GM10266 (cell line): ENCODE measurements at regions not wholly inside any gene's neighbourhood (a gene's known extent, or its start where the extent isn't known, plus 50 kb on each side); places are given as distances from the start of the nearest gene placed in this dataset.
"Not testable (repeated sequence)": the region's sequence is repeated elsewhere in the genome, so short reads cannot be mapped to it uniquely, and the experiment has no call there.

Source experiments
- DNase-seq: peaks from one replicate; pipeline ENCODE4 v3.0.0; 2012; ENCODE audit errors: extremely low spot score
- CTCF ChIP-seq: IDR thresholded peaks from 2 replicates; pipeline ENCODE4 v1.5.1; 2012; ENCODE audit warnings: mild to moderate bottlenecking, low read depth; ENCODE audit not compliant: control insufficient read depth, insufficient read depth; ENCODE audit errors: missing control alignments

GRCh38 chr4:152185786-152186550 lies 349.9 kb downstream of the FBXW7 start:
- DNase-seq, result no peak
- no peak for TF ChIP-seq CTCF

GRCh38 chr4:152181150-152181549 lies 354.7 kb downstream of the FBXW7 start:
- no peak for DNase-seq
- TF ChIP-seq CTCF, result no peak

- TF ChIP-seq CTCF, result no peak
Measured at GRCh38 chr4:152180369-152180768, 355.5 kb downstream of the FBXW7 start.

GRCh38 chr4:152177538-152177937 lies 358.4 kb downstream of the FBXW7 start:
- not testable (repeated sequence) for DNase-seq

More at GRCh38 chr4:152180369-152180768, 355.5 kb downstream of the FBXW7 start:
- DNase-seq, result no peak

- TF ChIP-seq CTCF, result no peak
- DNase-seq, result no peak
Measured at GRCh38 chr4:152176627-152177214, 359.2 kb downstream of the FBXW7 start.

- DNase-seq, result no peak
- no peak for TF ChIP-seq CTCF
Measured at GRCh38 chr4:152175586-152175985, 360.3 kb downstream of the FBXW7 start.

GRCh38 chr4:152172146-152172545 lies 363.7 kb downstream of the FBXW7 start:
- TF ChIP-seq CTCF, result no peak
- DNase-seq, result no peak
